Fibroblast of skin of scalp (primary cell): ENCODE measurements at regions not wholly inside any gene's neighbourhood (a gene's known extent, or its start where the extent isn't known, plus 50 kb on each side); places are given as distances from the start of the nearest gene placed in this dataset.

Experiments used
- DNase-seq: peaks from one replicate; pipeline ENCODE4 v3.0.0-alpha.2; 2013

DNA sequence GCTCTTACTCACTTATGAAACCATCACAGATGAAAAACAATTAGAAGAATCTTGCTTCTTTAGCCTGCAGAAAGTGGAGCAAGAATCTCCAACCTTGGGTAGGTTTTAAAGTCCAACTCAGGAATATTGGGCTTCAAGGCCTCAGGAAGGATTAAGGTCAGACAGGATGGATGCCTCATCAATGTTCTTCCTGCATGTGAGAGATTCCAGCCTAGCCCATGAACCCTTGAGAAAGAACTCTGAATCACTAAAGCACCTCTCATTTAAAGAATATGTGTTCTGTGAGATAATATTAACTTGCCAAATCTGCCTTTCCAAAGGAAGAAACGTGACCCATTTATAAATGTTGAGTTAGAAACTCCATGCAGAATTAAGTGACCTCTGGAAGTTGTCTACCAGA, 345.2 kb upstream of the CAMK1G start:
- DNase-seq = no peak

DNA sequence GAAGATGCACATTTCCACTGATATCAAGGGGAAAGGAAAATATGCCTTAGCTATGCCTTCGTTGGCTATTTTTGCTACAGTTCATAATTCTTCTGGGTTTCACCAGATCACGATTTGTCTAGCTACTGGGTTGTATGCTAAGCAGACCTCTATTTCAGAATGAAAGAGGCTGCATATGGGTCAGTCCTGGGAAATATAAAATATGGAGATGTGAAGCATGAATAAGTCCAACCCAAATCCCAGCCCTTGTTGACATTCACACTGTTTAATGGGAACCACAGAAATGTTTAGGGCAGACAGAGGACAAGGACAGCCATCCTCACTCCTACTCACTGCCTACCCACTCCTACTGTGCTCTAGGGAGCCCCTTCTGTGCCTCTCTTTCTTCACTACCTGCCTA, 343.2 kb upstream of the CAMK1G start:
- no peak for DNase-seq

DNA sequence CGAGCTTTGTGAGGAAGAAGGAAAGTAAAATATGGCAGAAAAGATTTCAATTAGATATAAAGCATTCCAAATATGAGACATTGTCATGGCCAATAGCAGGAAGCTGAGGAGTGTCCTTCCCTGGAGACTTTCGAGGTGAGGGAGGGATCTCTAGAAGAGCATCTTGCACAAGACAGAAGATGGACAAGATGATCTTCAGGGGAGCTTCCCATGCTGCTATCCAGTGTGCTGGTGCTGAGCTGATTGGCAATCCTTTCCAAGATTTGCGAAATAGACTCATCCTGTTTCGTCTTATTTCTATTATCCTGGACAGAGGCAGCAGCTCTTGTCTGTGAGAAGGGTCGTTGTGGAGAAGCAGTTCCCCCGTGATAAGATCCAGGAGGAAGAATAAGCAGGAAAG, 342.0 kb upstream of the CAMK1G start:
- peak; percentile 28 for DNase-seq

DNA sequence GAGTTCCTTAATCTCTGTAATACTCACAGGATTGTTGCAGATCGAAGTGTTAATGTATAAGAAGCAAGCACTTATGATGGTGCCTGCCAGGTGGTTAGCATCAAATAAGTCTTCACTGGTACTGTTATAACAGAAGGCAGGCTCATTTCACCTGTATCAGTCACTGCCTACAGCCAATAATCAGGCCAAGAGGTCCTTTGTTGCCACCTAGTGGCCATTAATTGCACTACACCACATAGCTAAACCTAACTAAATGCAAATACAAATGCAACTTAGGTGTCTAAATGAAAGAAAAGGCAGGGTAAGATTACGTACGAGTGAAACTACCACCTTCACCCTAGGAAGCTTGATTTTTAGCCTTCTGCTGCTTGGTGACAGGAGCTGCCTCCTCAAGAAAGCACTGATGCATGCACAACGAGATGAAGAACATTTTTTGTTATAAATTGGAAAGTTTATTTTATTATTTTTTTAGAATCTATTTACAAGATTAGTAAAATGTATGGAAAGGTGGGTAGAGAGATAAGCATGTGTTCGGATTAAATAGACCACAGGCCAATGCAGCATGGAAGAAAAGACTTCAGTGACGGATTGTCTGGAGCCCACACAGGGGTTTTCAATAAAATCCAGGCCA, 334.8 kb upstream of the CAMK1G start:
- DNase-seq = peak; percentile 51

DNA sequence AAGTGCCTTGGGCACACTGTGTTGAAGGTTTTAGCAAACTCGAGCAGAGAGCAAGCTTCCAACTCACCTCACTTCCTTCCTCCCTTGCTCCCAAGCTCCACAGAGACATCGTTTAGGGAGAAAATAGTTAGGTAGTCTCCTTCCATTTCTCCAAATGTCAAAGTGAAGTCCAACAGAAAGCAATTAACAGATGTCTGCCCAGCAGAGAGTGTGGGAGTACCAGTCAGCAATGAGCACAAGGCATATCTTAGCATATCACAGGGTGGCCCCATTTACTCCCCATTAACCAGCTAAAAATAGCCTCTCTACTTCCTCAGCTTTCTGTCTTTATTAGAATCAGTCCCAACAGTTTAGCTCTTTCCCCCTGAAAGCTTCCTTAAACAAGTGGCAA, 334.2 kb upstream of the CAMK1G start:
- no peak for DNase-seq

DNA sequence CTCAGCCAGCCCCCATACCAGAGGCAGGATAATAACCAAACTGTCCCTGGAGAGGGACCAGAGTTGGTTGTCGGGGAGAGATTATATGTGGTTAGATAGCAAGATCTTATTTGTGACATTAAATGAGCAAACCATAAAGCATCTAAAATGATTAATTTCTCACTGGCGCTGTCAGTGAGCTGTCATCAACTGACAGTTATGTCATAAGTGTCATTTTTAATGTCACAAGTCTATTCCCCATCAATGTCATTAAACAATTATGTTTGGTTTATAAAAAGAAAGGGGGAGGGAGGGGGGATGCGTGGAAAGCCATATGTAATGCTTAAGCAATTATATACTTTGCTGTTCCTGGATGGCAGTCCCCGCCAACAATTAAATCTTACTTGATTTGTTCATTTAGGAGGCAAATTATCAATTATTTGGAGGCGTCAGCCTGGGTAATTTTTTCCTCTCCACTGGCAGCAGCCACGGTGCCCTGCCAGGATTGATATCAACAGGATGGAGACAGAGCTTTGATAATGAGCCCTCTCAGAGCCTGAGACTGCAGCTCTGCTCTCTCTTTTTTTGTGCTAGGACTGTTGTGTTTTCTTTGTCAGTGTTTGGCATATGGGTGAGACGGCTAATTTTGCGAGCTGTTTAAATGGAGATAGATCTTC, 333.6 kb upstream of the CAMK1G start:
- DNase-seq = no peak

DNA sequence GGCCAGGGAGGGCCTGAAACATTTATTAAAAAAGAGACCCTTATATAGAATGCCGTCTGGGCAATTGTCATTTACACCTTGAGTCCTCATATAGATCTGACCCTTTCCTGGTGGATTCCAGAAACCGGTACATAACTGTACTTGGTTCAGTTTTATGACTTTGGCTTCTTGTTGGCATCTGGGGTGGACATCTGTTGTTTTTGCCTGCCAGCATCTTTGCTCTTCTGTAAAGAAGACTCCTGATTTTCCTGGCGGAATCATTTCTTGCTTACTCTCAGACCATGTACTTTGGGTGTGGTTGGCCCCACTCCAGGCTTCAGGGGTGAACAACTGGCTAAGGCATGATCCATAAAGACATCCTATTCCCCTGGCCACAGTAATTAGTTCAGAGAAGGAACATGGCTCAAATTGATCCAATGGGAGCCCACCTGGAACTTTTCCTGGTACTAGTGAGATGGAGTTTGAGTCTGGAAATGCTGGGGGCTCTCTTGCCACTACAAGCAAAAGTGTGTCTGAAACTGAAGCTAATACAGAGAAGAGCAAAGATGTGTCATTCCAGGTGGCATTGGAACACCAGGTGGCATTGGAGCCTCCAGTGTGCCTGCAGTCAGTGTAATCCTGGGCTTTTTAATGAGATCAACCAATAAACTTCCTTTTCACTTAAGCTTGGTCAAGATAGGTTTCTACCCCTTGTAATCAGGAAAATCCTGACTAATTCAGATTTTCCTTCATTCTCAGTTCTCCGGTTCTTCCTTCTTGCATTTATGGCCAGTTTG, 332.5 kb upstream of the CAMK1G start:
- no peak for DNase-seq

DNA sequence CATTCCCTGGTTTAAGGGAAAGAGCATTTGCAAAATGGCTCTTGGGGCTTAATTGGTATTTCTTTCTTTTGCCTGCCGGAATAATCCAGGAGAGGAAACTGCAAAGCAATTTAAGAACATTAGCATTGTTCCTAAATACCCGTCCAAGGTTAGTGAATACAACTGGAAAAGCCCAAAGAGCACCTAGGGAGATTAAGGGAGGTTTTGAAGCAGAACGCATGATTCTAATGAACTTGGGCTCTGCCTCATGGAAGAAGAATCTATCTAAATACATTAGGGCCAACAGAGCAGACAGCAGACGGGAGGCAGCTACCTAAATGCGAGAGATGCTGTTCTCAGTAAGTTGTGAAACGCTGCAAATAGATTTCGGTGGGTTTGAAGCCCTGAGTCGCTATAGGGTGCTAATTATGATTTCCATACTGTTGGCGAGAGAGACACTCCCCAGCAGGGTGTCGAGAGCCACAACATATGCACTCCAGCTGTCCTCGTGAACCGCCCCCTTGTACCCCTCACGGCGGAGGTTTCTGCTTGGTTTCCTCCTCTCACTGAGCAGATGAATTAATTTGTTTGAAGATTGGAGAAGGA, 326.7 kb upstream of the CAMK1G start:
- DNase-seq = no peak

DNA sequence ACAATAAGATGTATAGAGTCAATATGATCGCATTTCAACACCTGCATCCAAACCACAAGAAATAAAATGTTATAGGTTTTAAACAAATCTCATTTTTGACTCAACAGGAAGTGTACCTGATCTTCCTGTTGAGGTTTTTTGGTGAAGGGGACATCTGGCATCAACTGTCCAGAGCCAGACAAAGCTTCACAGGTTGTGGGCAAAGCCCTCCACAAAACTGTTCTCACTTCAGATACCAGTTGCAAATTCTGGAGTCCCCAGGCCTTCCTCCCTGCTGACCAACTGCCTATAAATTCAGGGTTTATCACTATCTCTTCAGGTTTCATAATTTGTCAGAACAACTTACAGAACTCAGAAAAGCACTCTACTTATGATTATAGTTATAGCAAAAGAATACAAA, 326.1 kb upstream of the CAMK1G start:
- no peak for DNase-seq

DNA sequence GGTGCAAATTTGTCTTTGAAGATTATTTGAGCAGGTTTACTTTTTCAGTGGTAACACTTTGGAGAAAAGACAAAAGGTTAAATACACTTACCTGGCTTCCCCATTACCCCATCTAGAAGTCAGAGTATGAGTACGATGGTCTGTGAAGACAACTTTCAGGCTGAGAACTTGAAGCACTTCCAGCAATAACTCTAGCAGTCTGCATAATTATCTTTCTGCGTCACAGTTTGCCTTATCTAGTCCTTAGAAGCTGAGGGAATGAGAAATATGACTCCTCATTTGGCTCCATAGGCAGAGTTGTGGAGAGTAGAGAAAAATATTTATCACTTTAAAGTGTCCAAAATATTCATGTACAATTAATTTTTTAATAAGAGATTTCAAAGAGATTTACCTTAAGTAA, 323.4 kb upstream of the CAMK1G start:
- DNase-seq = no peak

DNA sequence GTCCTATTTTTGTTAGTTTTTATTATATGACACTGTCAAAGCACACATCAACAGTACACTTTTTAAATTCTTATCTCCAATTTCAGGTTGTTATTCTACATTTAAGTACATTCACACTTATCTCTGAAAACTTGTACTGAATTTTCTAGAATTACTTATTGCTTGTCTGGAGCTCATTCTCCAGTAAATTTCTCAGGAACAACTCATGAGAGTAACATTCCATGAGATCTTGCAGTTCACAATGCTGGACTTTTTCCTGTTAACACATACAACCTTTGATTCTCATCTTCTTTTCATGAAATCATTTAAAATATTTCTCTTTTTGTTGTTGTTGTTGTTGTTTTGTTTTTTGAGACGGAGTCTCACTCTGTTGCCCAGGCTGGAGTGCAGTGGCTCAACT, 320.9 kb upstream of the CAMK1G start:
- DNase-seq = no peak

DNA sequence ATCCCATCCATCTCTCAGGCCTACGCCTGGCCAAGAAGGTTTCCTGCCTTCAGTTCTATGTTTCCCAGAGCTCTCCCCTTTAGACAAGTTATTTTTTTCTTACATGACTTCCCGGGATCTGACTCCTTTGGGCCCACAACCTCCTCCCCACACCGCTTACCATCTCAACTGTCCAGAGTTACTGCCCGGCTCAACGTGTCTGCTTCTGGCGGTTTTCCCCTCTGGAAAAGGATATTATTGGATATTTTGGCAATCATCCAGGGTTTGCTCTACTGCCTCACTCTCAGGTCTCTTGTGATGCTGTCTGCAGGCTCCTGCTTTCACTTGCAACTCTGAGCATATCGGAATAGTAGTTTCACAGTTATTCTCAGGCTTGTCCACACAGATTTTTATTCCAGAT, 318.2 kb upstream of the CAMK1G start:
- no peak for DNase-seq

DNA sequence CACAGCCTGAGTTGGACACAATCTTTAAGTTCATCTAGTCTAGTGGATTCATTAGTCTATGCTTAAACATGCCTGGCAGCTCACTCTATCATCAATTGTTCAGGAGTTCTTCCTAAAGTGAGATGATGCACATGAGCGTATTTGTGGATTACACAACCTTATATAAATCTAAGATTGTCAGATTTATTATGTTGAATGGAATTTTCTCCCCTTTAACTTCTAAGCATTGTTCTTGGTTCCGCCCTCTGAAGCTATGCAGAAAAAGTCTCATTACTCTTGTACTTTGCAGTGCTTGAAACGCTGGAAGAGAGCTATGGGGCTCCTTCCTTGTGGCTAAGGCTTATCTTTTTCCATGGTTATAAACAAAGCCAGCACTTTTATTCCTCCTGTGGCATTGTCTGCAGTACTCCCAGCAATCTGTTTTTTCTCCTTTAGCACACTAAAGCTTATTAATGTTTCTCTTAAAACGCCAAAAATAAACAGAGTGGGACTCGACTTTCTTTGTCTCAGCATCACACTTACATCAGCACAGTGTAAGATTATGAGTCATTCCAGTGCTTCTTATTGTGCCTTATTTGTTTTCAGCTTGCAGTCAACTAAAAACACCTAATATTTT, 316.8 kb upstream of the CAMK1G start:
- no peak for DNase-seq

DNA sequence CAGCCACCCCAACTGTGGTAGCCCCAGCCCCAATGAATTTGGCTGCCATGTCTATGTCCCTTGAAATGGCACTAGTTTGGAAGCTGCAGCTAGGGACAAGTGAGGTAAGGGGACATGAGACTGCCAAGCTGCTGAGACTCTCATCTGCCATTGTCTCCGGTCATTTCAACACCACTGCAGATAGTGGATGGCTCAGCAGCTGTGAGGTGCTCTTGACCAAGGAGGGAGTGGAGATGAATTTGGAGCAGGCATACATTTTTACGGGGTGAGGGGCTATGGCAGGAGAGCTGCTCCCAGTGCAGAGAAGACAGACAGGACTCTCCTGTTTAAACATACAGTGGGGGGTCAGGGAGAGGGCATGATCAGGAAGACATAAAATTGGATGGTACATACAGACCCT, 315.5 kb upstream of the CAMK1G start:
- no peak for DNase-seq

DNA sequence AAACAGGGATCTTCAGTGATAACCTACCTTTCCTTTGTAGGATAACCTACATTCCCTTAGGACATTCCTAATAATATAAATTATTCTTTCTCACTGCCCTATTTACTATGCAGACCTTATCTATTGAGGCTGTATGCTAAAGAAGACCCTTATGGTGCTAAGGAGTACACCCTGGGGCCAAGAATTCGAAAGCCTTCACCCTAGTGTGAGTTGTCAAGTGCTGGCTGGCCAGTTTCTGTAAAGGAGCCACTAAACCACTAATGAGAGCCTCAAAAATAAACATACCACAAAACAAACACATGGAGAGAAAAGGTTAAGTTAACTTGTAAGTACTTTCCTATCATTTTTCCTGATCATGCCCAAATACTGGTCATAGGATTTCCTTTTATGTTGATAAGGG, 315.0 kb upstream of the CAMK1G start:
- no peak for DNase-seq

DNA sequence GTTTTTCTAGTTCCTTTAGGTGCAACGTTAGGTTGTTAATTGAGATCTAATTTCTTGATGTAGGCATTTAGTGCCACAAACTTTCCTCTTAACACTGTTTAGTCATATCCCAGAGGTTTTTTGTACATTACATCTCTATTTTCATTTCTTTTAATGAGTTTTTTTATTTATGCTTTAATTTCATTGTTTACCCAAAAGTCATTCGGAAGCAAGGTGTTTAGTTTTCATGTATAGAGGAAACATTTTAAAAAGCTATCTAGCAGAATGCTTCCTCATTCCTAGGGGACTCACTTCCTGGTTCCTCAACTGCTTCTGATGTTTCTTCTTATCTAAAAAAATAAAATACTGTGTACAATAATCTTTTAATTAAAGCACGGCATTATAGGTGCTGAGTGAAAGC, 307.2 kb upstream of the CAMK1G start:
- no peak for DNase-seq

DNA sequence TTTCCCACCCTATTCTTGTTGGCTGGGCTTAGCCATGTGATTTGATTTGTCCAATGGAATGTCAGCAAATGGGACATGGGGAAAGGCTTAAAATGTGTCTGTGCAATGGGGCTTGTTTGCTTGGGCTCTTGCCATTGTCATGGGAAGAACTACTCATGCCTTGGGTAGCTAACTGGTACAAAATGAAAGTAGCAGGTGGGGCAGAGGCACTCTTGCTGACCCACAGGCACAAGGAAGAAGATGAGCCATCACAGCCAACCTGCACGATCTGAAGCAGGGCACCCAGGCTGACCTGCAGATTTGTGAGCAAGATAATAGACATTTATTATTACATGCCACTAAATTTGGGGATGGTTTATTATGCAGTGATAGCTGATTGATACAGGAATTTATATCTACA, 305.9 kb upstream of the CAMK1G start:
- DNase-seq = no peak

DNA sequence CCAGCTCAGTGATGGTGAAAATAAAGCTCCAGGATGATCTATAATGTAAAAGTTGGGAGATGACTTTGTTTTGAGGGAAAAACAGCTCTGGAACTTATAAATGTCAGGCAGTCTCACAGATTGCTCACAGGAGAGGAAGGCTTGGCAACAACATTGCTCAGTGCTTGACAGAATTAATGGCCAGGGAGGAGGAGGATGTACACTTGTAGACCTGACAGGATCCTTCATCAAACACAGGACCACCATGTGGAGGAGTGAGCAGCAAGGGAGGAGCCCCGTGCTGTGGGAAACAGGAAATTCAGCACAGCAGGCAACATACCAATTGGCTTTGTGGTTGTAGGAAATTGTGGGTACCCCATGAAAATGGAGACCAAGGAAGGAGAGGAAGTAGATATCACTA, 291.8 kb upstream of the CAMK1G start:
- peak; percentile 41 for DNase-seq

DNA sequence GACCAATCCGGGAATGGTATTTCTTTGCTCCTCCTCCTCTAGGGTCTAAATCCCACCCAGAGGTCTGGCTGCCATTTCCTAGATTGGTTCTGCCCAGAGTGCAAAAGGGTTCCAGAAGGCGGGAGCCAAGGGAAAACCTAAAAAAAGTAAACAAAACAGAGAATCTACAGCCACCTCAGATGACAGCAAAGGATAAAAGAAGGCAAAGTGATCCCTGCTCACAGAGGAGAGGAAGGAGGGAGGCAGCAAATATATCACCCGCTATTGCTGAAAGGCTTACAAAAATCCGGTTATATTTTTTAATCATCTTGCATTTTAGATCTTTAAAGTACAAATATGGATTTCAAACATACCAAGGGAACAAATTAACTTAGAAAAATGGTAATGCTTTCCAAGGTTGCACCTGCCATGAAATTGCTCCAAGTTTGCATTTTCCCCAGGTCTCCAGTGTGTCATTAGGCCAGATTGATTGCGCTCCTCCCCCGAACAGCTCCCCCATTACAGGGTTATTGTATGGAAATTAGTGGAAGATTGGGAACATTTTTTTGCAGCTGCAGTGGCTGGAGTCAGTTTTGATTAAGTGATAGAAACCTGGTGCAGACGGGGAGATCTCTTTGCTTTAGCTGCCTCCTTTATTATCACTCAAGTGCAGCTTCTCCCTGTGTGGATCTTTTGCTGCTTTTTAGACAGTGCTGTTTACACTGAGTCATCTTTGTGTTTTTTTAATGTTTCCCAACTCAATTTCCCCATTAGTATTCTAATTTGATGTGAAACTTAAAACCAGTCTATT, 280.5 kb upstream of the CAMK1G start:
- DNase-seq = no peak

DNA sequence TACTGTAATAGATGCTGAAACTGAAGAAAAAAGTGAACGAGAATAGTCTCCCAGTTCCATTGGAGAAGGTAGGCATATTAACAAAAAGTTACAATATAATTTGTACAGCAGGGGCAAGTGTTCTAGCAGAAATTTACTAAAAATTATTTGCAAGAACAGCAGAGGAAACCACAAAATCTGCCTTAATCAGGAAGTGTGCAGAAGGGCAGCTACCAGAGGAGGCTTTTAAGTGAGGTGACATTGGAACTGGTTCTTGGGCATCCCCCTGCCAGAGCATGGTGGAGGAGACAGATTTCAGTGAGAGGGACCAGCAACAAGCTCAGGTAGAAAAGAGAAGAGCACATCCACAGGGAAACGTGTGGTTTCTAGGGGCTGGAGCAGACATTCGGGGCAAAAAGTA, 279.3 kb upstream of the CAMK1G start:
- DNase-seq = no peak

DNA sequence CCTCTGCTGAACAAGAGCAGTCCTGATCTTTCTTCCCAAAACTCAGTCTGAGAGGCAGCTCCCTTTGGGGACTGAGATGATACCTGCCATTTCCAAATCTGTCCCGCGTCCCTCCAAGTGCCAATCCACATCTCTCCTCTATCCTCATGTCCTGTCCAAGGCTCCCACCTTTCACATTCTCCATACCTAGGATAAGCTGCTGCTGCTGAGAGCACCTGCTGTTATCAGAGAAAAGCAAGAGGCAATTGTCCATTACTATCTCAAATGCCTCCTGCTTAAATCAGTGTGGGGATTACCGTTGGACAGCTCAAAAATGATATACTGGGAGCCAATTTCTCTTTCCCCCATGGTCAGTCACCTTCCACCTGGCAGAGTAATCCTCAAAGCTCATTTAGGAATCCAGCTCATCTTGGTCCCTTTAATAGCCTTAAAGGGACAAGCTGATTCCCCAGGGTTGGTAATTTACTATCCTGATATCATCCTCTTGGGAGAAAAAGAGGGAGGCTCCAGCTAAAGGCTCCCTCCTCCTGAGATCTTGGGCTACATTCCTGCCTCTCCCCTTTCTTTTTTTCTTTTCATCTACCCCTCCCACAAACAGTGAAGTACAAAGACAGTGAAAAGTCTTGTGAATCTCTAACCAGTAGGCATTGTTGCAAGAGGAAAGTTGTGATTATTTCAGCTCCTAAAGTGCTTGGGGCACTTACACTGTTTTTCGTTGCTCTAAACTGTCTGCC, 278.1 kb upstream of the CAMK1G start:
- DNase-seq = no peak

DNA sequence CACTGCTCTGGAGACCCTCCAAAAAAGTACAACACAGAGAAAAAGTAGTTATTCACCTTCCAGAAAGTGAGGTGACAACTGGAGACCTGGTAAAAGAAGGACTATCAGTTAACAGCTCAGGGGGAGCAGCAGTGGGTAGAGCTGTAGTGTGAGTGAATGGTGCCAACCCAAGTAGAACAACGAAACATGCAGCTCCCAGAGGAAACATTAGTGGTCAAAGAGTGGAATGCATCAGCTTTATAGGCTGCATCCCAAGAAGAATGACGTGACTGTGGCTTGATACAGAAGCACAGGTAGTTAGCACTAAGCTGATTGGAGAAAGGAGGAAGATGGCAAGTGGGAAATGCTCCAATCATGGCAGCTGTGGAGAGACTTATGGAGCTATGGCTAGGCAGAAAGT, 275.7 kb upstream of the CAMK1G start:
- DNase-seq = no peak
